ENCODE measurements at regions not wholly inside any gene's neighbourhood (a gene's known extent, or its start where the extent isn't known, plus 50 kb on each side); places are given as distances from the start of the nearest gene placed in this dataset.
A peak's percentile ranks its signal among the peaks of the same experiment; 100 is the strongest.

GRCh38 chr5:65068410-65068809, 299.7 kb downstream of the CWC27 start:
- no peak for DNase-seq

GRCh38 chr5:65070026-65070425, 301.3 kb downstream of the CWC27 start:
- no peak for DNase-seq

GRCh38 chr5:65072850-65073249, 304.1 kb downstream of the CWC27 start:
- DNase-seq, result no peak

GRCh38 chr5:65073250-65073661, 304.5 kb downstream of the CWC27 start:
- no peak for DNase-seq

- no peak for DNase-seq
Observed at GRCh38 chr5:65075623-65076250, 307.0 kb downstream of the CWC27 start.

GRCh38 chr5:65076251-65076869, 307.6 kb downstream of the CWC27 start:
- DNase-seq, result peak; percentile 71

GRCh38 chr5:65077653-65078052, 308.9 kb downstream of the CWC27 start:
- DNase-seq, result no peak

GRCh38 chr5:65078331-65078730, 309.6 kb downstream of the CWC27 start:
- DNase-seq, result no peak

- no peak for DNase-seq
Observed at GRCh38 chr5:65081071-65081470, 312.3 kb downstream of the CWC27 start.

GRCh38 chr5:65084795-65085515, 316.2 kb downstream of the CWC27 start:
- DNase-seq, result no peak

- DNase-seq, result no peak
Observed at GRCh38 chr5:65085516-65085850, 316.8 kb downstream of the CWC27 start.

- DNase-seq, result no peak
Observed at GRCh38 chr5:65086234-65086890, 317.6 kb downstream of the CWC27 start.

- DNase-seq, result no peak
Observed at GRCh38 chr5:65087154-65087553, 318.4 kb downstream of the CWC27 start.

- DNase-seq, result no peak
Observed at GRCh38 chr5:65094279-65094678, 325.5 kb downstream of the CWC27 start.

- DNase-seq, result no peak
Observed at GRCh38 chr5:65098393-65098792, 329.7 kb downstream of the CWC27 start.

All from EL (cell line).